Prostate gland (tissue), 2 donors: ENCODE measurements at regions not wholly inside any gene's neighbourhood (a gene's known extent, or its start where the extent isn't known, plus 50 kb on each side); places are given as distances from the start of the nearest gene placed in this dataset.

Experiments
- DNase-seq: peaks from one replicate; pipeline ENCODE4 v3.0.0-alpha.2; 2019; ENCODE audit warnings: low spot score
- H3K27ac ChIP-seq, 2 donors: fragments of 200-600 bp; sonication (generic); 2 replicates each; pipeline ENCODE4 v1.5.1; 2017 to 2019
- H3K27me3 ChIP-seq: fragments of 200-600 bp; sonication (generic); replicated peaks from 2 replicates; pipeline ENCODE4 v1.5.1; 2019; ENCODE audit not compliant: insufficient read depth
- H3K36me3 ChIP-seq, 2 donors: fragments of 200-600 bp; sonication (generic); 1 replicate in 1 of 2; 2 replicates in 1 of 2; pipeline versions ENCODE4 v1.5.1 to v1.8.1; 2017 to 2019
- H3K4me1 ChIP-seq: fragments of 200-600 bp; sonication (generic); replicated peaks from 2 replicates; pipeline ENCODE4 v1.5.1; 2019
- H3K4me3 ChIP-seq, 2 donors: fragments of 200-600 bp; sonication (generic); 2 replicates each; pipeline ENCODE4 v1.5.1; 2017 to 2019
- H3K9me3 ChIP-seq: fragments of 200-600 bp; sonication (generic); 2 replicates; pipeline ENCODE4 v1.5.1; 2017
- POLR2A ChIP-seq: fragments of 450-650 bp; IDR thresholded peaks from one replicate; pipeline ENCODE4 v1.6.1; 2016; ENCODE audit warnings: antibody characterized with exemption, mild to moderate bottlenecking
- POLR2AphosphoS5 ChIP-seq: sonication (generic); formaldehyde crosslinking; IDR thresholded peaks from one replicate; pipeline ENCODE4 v1.6.1; 2017; ENCODE audit warnings: antibody characterized with exemption
- WGBS: methylation state at CpG from one replicate; pipeline ENCODE4 v1.1.5; 2018; 5-methylcytosine and 5-hydroxymethylcytosine counted together
- intact Hi-C: fragments of 100-400 bp; cut with DNase I; formaldehyde crosslinking; loops from one replicate; pipeline ENCODE4 v1.14.2; 2022
- TF ChIP-seq, protein P1 (sequence below), 4 experiments: fragments of 200-600 bp in 2 of 4; fragments of 450-650 bp in 2 of 4; sonication (generic) in 2 of 4; IDR thresholded peaks; 1 replicate in 3 of 4; 2 replicates in 1 of 4; pipeline ENCODE4 v1.5.1; 2016 to 2019; ENCODE audit warnings: antibody characterized with exemption in 4 of 4, mild to moderate bottlenecking in 2 of 4, moderate library complexity in 2 of 4

DNA sequence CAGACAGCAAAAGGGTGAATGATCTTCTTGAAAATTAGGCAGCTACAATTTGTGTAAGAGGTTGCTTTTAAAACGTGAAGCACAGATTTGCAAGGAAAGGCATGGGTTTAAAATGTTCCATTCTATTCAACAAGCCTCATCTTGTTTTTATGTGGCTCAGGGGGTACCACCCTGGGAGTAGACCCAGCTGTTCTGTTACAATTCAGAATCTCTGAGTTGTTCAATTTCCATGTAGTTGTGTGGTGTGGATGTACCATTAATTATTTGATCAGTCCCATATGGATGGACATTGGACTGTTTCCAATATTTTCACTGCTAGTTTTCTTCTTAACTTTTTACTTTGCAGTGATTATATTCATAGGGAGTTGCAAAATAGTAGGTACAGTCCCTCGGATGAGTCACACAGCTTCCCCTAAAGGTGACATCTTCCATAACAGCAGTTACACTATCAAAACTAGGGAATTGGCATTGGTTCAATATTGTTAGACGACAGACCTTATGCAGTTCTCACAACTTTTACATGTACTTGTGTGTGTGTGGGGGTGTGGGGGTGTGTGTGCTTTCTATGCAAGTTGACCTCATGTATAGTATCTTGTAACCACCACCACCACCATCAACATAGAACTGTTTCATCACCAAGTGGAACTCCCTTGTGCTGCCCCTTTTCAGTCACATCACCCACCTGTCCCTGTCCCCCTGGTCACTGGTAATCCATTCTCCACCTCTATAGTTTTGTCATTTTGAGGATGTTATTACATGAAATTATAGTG is 59.0 kb upstream of the CAPRIN2 start:
- TF ChIP-seq, protein P1, sequence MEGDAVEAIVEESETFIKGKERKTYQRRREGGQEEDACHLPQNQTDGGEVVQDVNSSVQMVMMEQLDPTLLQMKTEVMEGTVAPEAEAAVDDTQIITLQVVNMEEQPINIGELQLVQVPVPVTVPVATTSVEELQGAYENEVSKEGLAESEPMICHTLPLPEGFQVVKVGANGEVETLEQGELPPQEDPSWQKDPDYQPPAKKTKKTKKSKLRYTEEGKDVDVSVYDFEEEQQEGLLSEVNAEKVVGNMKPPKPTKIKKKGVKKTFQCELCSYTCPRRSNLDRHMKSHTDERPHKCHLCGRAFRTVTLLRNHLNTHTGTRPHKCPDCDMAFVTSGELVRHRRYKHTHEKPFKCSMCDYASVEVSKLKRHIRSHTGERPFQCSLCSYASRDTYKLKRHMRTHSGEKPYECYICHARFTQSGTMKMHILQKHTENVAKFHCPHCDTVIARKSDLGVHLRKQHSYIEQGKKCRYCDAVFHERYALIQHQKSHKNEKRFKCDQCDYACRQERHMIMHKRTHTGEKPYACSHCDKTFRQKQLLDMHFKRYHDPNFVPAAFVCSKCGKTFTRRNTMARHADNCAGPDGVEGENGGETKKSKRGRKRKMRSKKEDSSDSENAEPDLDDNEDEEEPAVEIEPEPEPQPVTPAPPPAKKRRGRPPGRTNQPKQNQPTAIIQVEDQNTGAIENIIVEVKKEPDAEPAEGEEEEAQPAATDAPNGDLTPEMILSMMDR (IDR thresholded peaks at IDR 0.05): no peak
- no peak for TF ChIP-seq POLR2A
- TF ChIP-seq POLR2AphosphoS5: no peak
- intact Hi-C loops: no loop called here
- 27% methylated on average over 3 of the region's 3 CpGs for WGBS
- H3K4me3 ChIP-seq: no peak overlapping the region
- no peaks in the 10 kb centered on the region for H3K9me3 ChIP-seq
- H3K4me1 ChIP-seq: no peaks in the 10 kb centered on the region
- no peaks in the 10 kb centered on the region for H3K36me3 ChIP-seq
- no peak for DNase-seq
- no peak overlapping the region for H3K27ac ChIP-seq
- H3K27me3 ChIP-seq: no peaks in the 10 kb centered on the region

DNA sequence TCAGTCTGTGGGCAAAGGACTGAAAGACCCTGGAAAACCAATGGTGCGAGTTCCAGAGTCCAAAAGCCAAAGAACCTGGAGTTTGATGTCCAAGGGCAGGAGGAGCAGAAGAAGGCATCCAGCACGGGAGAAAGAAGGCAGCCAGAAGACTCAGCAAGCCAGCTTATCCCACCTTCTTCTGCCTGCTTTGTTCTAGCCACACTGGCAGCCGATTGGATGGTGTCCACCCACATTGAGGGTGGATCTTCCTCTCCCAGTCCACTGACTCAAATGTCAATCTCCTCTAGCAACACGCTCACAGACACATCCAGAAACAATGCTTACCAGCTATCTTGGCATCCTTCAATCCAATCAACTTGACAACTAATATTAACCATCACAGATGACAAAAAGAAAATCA is 57.2 kb upstream of the CAPRIN2 start:
- intact Hi-C loops: no loop called here
- Histone ChIP-seq H3K27ac (no peak overlapping the region), H3K9me3 (no peaks in the 10 kb centered on the region), H3K4me3 (no peak overlapping the region), H3K36me3 (no peaks in the 10 kb centered on the region), H3K4me1 (no peaks in the 10 kb centered on the region), H3K27me3 (no peaks in the 10 kb centered on the region)
- no peak for TF ChIP-seq POLR2AphosphoS5
- no peak for TF ChIP-seq POLR2A
- TF ChIP-seq, protein P1 (IDR thresholded peaks at IDR 0.05): no peak
- no peak for DNase-seq
- 63% methylated on average over 4 of the region's 4 CpGs for WGBS

DNA sequence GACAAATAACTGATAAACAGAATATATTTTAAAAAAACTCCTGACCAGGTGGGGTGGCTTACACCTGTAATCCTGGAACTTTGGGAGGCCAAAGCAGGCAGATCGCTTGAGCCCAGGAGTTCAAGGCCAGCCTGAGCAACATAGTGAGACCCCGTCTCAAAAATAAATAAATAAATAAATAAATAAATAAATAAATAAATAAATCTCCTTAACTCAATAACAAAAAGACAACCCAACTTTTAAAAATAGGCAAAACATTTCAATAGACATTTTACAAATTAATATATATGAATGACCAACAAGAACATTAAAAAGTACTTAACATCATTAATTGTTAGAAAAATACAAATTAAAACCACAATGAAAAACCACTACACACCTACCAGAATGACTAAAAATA is 56.2 kb upstream of the CAPRIN2 start:
- Histone ChIP-seq H3K4me1 (no peaks in the 10 kb centered on the region), H3K36me3 (no peaks in the 10 kb centered on the region), H3K27me3 (no peaks in the 10 kb centered on the region), H3K27ac (no peak overlapping the region), H3K9me3 (no peaks in the 10 kb centered on the region), H3K4me3 (no peak overlapping the region)
- TF ChIP-seq POLR2A: no peak
- TF ChIP-seq, protein P1 (IDR thresholded peaks at IDR 0.05): no peak
- TF ChIP-seq POLR2AphosphoS5: no peak
- no peak for DNase-seq
- WGBS: 90% methylated on average over 2 of the region's 2 CpGs
- intact Hi-C loops: no loop called here

DNA sequence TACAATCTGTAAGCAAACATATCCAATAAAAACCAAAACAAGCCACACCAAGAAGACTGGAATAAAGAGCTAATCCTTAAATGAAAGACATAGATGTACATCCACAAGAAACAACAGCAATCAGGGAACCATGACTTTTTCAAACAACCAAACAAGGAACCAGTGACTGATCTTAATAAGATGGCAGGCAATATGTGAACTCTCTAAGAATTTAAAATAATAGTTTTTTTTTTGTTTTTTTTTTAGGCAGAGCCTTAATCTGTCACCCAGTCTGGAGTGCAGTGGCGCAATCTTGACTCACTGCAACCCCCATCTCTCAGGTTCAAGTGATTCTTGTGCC is 52.9 kb upstream of the CAPRIN2 start:
- H3K27ac ChIP-seq: no peak overlapping the region
- 79% methylated on average over 1 of the region's 1 CpG for WGBS
- TF ChIP-seq, protein P1 (IDR thresholded peaks at IDR 0.05): no peak
- TF ChIP-seq POLR2AphosphoS5 (no peak), POLR2A (no peak)
- no peak for DNase-seq
- H3K4me1 ChIP-seq: no peaks in the 10 kb centered on the region
- H3K36me3 ChIP-seq: no peaks in the 10 kb centered on the region
- intact Hi-C loops: loop anchor here (10.0 kb wide), 1 partner anchor 1293 kb away; no protein-coding TSS in a partner anchor
- no peak overlapping the region for H3K4me3 ChIP-seq
- H3K27me3 ChIP-seq: no peaks in the 10 kb centered on the region
- no peaks in the 10 kb centered on the region for H3K9me3 ChIP-seq
